NCI-H1436 (cell line): ENCODE measurements at regions not wholly inside any gene's neighbourhood (a gene's known extent, or its start where the extent isn't known, plus 50 kb on each side); places are given as distances from the start of the nearest gene placed in this dataset.
"Not testable (repeated sequence)": the region's sequence is repeated elsewhere in the genome, so short reads cannot be mapped to it uniquely, and the experiment has no call there.

Experiments used
- DNase-seq: peaks from one replicate; lab custom pipeline; 2025; lab: John Stamatoyannopoulos, UW

DNA sequence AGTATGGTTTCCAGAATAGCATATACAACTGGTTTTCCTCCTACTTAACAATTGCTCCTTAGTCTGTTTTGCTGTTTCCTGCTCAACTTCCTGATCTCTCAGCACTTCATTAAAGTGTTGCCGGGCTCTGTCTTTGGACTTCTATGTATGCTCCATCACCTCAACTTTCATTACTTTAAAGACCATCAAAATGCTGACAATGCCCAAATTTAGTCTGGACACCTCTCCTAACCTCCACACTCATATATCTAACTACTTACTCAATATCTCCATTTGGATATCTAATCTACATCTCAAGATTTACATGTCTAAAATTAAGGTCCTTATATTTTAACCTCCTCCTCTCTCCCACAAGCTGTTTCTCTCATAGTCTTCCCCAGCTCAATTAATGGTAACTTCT, 54.4 kb upstream of the LGR5 start:
- no peak for DNase-seq

DNA sequence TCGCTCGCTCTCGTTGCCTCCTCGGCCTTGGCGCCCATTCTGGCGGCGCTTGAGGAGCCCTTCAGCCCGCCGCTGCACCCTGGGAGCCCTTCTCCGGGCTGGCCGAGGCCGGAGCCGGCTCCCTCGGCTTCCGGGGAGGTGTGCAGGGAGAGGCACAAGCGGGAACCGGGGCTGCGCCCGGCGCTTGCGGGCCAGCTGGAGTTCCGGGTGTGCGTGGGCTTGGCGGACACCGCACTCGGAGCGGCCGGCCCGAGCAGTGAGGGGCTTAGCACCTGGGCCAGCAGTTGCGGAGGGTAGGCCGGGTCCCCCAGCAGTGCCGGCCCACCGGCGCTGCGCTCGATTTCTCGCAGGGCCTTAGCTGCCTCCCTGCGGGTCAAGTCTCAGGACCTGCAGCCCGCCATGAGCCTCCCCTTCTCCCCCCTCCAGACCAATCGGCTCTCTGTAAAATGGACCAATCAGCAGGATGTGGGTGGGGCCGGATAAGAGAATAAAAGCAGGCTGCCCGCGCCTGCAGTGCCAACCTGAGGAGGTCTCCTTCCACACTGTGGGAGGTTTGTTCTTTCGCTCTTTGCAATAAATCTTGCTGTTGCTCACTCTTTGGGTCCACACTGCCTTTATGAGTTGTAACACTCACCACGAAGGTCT, 62.8 kb upstream of the LGR5 start:
- DNase-seq = not testable (repeated sequence)

DNA sequence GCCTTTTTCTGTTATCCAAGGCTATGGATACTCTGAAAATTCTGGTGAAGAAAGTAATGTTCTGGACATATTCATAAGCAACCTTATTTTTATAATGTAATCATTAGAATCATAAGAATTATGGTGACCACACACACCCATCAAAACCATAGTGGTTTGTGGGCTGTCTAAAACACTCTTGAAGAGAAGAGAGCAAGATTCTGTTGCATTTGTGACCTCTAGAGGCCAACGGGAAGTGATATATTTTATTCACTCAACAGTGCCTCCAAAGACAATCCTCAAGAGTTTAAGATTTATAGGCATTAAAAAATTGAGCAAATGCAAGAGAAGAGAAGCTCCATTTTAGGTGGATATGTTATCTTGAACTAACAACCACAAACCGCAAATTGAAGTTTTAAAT, 68.5 kb upstream of the LGR5 start:
- no peak for DNase-seq

DNA sequence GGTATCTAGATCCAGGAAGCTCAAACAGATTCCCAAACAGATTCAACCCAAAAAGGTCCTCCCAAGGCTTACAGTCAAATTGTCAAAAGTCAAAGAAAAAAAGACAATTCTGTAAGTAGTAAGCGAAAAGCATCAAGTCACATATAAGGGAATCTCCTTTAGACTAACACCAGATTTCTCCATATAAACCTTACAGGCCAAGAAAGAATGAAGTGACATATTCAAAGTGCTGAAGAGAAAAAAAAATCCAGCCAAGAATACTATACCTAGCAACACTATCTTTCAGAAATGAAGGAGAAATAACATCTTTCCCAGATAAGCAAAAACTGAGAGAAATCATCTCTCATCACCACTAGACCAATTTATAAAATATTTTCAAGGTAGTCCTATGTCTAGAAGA, 79.6 kb upstream of the LGR5 start:
- no peak for DNase-seq

DNA sequence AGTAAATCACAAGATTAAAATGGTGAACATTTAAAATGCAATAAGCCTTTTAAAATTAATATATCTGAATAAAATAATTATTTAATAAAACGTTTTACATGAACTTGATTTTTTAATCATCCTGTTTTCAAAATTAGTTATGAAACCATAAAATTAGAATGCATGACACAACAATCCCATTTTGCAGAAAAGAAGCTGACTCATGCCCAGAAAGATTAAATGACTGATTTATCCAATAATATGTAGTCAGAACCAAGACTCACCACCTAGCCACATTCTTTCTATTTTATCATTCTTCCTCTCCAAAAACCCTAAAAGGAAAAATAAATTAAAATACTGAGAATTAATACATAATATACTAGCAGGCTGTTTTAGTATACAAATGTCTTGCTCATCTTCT, 83.0 kb upstream of the LGR5 start:
- DNase-seq = no peak

DNA sequence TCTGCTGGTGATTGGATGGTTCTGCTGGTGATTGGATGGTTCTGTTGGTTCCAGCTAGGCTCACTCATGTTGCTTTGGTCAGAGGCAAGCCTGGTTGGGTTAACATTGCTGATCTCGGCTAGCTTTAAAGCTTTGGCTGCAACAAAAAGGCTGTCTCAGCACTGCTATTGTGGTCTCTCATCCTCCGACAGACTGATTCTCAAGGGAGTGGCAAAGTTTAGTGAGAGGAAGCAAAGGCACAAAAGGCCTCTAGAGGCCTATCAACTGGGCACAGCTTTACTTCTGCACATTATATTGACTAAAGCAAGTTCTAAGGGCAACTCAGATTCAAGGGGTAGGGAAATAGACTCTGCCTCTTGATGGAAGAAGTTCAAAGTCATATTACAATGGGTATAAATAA, 84.7 kb upstream of the LGR5 start:
- DNase-seq = no peak

DNA sequence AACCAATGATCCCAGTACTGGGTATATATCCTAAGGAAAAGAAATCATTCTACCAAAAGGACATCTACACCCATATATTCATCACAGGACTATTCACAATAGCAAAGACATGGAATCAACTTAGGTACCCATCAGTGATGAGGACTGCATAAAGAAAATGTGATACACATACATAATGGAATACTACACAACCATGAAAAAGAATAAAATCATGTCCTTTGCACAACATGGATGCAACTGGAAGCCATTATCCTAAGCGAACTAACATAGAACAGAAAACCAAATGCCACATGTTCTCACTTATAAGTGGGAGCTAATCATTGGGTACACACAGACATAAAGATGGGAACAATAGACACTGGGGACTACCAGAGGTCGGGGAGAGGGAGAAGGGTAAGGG, 86.0 kb upstream of the LGR5 start:
- DNase-seq = no peak

DNA sequence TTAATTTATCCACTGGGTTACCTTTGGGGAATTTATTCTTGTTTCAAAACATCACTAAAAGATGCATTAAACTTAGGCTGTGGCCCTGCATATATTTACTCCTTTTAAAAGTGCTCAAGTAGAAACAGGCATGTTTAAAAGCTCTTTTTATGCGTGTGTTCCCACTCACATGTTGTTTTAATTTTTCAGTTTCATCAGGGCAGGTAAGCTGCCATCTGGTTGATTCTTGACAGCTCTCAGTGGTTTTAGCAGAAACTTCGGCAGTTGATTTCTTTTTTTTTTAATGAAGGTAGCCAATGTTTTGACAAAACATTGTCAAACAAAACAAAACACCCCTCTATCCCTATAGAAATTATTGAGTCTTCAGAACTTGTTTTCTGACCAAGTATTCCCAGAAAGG, 89.6 kb upstream of the LGR5 start:
- DNase-seq = no peak

DNA sequence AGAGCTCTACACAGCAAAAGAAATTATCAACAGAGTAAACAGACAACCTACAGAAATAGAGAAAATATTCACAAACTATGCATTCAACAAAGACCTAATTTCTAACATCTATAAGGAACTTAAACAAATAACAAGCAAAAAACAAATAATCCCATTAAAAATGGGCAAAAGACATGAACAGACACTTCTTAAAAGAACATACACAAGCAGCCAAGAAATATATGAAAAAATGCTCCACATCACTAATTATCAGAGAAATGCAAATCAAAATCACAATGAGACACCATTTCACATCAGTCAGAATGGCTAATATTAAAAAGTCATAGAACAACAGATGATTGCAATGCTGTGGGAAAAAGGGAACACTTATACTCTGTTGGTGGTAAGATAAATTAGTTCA, 100.7 kb upstream of the LGR5 start:
- no peak for DNase-seq

DNA sequence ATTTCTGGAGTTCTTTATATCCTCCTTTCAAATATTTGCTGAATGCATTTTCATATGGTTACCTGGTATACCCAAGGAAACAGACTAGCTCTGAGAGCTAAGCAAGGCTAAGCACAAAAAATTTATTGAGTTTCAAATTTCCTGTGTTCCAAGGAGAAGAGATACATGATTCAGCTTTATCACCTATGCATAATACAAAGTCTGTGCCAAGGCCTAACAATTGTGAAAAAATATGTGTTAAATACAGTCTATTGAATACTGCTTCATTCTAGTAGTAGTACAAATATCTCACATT, 103.7 kb upstream of the LGR5 start:
- no peak for DNase-seq

DNA sequence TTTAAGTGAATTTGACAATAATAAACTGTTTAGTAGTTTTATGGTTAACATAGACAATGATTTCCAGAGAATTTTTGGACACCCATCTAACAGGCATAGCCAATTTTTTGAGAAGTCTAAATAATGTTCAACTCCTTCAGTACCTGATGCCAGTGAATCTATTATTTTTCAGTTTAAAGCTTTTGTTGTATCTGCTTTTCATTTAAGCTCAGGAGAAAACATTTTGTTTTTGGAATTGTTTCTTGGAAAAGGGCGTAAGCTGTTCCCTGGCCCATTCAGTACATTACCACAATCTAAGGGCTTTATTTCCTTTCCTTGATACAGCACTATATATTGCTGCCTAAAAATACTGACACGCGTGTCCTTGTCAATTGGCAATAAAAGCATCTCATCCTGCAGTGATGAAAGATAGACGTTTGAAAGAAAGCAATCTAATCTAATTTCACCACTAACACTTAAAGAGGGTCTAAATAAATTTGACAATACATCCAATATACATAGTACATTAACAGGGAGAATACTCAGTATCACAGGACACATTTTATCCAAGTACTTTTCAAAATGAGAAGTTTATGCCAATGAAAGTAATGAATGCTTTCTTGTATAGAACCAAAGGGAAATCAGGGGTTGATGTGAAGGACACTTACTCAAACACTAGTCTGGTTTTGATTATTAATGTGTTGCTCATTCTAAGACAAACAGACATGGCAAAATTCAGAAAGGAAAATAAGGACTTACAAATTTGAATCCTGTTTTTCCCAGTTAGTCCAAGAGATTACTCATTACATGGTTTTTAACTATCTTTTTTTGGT, 104.2 kb upstream of the LGR5 start:
- no peak for DNase-seq

DNA sequence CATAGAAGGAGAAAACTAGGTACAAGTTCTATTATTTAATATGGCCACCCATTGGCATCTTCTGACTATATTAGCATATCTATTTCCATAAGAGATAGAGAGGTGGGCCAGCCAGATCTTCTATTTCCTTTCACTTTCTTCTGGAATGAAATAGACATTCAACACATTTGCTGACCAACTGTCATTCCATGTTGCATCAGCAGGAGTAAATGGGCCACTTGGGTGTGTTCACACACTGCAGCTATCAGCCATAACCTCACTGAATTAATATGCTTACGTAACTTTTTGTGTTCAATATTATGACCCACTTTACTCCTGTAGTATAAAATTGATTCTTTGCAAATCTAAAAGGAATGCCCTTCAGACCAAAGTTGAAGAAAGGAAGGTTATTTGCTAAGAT, 106.2 kb upstream of the LGR5 start:
- DNase-seq = no peak

DNA sequence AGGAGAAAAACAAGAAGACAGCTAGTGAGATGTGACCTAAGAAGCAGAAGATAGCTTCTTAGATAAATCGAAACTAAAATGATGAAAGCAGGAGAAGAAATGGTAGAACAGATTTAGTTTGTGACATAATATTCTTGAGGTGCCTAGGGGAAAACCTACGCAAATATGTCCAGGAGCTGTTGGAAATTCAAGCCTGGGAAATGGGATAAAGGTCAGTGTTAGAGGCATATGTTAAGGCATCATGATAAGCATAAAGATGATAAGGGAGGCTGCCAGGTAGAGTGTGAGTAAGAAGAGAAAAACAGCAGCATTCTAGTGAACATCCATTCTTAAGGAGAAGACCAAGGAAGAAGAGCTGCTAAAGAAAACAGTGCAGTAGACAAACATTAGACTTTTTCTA, 109.6 kb upstream of the LGR5 start:
- DNase-seq = no peak

DNA sequence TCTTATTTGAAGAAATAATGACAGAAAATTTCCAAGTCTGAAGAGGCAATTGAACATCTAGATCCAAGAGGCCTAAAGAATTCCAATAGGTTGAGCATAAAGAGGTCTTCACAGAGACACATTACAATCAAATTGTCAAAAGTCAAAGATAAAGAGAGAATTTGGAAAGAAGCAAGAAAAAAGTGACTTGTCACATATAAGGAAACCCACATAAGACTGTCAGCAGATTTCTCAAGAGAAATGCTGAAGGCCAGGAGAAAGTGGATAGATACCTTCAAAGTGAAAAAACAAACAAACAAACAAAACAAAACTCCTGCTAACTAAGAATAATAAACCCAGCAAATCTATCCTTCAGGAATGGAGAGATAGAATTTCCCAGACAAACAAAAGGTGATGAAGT, 118.1 kb upstream of the LGR5 start:
- DNase-seq = no peak

DNA sequence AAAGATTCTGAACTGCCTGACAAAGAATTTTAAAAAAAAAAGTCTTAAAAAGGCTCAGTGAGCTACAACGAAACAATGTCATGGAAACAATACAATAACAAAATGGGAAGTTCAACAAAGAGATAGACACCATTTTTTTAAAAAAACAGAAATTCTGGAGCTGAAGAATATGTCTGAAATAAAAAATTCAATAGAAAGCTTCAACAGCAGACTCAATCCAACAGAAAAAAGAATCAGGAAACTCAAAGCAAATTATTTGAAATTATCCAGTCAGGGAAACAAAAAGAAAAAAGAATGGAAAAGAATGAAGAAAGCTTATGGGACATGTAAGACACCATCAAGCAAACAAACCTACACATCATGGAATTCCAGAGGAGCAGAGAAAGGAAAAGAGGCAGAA, 118.5 kb upstream of the LGR5 start:
- DNase-seq = no peak

DNA sequence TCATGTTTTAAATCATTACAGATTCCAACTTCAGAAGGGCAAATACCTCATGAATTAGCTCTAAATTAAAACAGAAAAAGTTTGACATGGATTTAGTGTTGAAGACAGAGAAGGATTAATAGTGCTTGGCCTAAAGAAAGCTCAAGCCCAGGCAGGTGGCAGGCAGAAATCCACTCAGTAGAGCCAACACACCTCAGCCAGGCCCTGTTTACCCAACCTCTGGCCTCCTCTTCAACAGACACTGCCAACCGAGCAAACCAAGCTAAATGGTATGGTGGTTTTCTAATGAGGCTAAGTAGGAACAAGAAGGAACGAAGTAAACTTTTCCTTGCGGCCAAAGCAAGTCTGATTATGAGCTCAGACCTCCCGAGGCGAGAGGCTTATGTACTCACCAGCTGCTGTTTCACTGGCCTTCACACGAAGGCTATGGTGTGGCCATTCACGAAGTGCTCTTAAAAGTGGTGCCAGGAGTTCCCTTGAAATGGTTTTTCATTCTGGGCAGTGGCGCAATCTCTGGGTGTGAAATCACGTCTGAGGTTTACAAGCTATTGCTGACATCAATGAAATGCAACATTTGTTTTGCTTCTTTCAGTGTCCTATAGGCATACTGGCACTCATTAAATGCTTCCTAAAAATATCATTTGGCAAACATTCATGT, 124.1 kb upstream of the LGR5 start:
- DNase-seq = no peak

DNA sequence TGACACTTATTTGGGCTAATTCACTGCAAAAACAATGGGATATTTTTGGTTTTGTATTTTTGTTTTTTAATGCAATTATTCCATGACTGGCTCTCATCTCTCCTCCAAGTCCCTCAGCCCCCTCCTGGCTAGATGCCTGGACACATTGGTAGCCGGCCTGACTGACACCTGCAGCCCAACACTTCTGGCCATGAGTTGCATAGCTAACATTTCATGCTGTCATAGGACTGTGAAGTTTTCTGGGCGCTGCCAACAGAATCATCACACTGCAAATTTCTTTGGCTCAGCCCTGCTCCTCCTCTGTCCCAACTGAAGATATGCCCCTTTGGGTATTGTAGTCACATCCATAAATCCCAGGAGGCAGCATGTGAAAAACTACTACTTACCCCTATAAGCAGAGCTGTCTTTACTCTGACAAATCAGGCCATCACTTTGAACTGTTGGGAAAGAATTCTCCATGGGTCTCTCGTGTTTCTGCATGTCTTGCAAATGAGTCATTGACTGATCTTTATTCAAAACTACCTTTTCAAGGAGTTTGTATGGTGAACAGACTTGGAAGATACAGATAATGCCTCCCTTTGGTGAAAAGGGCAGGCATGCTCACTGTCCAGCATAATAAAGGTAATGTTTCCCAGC, 126.7 kb upstream of the LGR5 start:
- DNase-seq = no peak

DNA sequence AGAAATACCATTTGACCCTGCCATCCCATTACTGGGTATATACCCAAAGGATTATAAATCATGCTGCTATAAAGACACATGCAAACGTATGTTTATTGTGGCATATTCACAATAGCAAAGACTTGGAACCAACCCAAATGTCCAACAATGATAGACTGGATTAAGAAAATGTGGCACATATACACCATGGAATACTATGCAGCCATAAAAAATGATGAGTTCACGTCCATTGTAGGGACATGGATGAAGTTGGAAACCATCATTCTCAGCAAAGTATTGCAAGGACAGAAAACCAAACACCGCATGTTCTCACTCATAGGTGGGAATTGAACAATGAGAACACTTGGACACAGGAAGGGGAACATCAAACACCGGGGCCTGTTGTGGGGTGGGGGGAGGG, 128.0 kb upstream of the LGR5 start:
- DNase-seq = not testable (repeated sequence)

DNA sequence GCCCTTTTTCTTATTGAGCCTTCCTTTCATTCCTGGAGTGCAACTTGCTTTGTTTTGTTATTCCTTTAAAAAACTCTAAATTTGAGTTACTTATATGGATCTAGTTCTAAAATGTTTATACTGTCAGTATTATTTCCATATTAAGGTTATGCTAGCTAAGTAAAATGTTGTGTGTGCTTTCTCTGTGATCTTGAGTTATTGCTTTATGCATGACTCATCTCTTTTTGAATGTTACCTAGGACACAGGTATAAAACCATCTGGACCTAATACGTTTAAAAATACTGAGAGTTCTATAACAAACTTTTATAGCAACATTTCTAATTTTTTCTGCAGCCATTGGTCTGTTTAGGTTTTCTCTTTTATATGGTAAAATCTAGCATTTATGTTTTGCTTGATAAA, 132.8 kb upstream of the LGR5 start:
- no peak for DNase-seq

DNA sequence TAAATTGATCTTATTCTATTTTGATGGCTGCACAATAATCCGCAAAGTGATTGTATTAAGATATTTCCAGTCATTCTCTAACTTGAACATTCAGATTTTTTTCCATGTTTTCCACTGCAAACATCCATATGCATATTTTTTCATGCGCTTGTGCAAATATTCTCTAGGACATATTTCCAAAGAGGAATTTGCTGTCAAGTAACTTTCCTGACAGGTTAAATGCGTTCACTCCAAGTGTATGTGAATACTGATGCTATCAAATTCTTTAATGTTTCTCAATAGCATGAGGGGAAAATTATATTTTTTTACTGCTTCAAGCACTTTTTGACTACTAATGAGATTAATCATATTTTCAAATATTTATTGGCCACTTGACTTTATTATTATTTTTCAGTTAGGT, 135.3 kb upstream of the LGR5 start:
- no peak for DNase-seq

DNA sequence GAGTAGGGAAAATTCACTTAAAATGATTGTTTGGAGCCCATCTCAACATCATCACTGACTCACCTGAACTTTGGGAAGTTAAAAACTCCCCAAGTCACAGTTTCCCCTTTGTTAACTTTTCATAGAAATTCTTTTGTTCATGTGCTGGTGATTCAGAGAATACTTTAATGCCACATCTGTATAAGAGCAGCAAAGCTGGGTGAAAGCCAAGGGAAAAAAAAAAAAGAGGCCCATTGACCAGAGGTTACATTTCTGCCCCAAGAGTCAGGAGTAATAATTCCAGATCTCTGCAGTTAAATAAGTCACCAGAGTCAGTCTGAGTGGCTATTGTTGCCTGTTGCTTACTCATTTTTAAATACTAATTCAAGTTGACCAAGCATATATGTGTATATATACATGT, 136.4 kb upstream of the LGR5 start:
- no peak for DNase-seq

DNA sequence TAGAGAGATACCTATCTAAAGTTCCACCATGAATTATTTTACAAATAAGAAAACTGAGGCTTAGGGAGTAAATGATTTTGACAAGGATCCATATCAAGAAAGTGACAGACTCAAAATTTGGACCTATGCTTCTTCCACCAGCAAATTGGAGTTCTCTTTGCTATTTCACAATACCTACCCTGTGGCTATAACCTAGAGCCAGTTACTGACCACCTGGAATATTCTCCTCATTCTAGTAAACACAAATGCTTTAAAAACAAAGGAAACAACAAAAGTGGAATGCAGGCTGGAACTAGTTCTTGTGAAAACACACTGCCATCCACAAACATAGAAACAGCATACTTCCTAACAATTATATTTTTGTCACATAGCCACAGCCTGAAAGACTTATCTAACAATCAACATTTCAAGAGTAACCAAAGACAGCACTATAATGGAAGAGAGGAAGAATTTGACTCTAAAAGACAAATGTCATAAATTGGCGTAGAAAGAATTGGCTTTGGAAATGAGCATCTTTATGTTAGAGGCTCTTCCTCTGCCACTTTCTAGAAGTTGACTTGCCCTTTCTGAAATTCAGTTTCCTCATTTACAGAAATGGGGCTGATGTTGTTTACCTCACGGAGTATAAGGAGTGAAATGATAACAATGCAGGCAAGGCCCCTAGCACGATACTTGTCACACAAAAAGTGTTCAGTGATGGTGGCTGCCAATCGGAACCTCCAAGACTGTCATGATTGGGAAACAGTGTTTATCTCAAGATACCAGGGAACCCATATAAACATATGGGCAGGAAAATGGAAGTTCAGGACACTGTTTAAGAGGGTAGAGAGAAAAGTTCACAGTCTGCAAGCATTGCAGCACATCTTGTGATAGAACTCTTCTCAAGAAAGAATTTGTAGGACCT, 138.6 kb upstream of the LGR5 start:
- DNase-seq = no peak
